Activated CD4-positive, alpha-beta T cell treated with anti-CD3 and anti-CD28 coated beads, Interleukin-2, amount 10 ng/mL, durations not matched to agents 24 days and 14 days (primary cell): ENCODE measurements at regions not wholly inside any gene's neighbourhood (a gene's known extent, or its start where the extent isn't known, plus 50 kb on each side); places are given as distances from the start of the nearest gene placed in this dataset.
"Not testable (repeated sequence)": the region's sequence is repeated elsewhere in the genome, so short reads cannot be mapped to it uniquely, and the experiment has no call there.

Source experiments
- DNase-seq: peaks from one replicate; pipeline ENCODE4 v3.0.0; 2022
- H3K27ac Mint-ChIP-seq: one replicate; pipeline ENCODE4 v1.8.0; 2022; ENCODE audit warnings: mild to moderate bottlenecking, mixed read lengths
- H3K27me3 Mint-ChIP-seq: one replicate; pipeline ENCODE4 v1.8.0; 2022; ENCODE audit warnings: mixed read lengths
- H3K36me3 Mint-ChIP-seq: one replicate; pipeline ENCODE4 v1.8.0; 2022; ENCODE audit warnings: low read depth, mild to moderate bottlenecking, mixed read lengths
- H3K4me1 Mint-ChIP-seq: one replicate; pipeline ENCODE4 v1.8.0; 2021; ENCODE audit warnings: mixed read lengths
- H3K4me3 Mint-ChIP-seq: one replicate; pipeline ENCODE4 v1.8.0; 2022; ENCODE audit warnings: mild to moderate bottlenecking, moderate library complexity, mixed read lengths
- H3K9me3 Mint-ChIP-seq: one replicate; pipeline ENCODE4 v1.8.0; 2021; ENCODE audit warnings: mixed read lengths
- intact Hi-C: fragments of 100-400 bp; cut with micrococcal nuclease; formaldehyde crosslinking; loops from one replicate; pipeline ENCODE4 v1.15.1; 2023

DNA sequence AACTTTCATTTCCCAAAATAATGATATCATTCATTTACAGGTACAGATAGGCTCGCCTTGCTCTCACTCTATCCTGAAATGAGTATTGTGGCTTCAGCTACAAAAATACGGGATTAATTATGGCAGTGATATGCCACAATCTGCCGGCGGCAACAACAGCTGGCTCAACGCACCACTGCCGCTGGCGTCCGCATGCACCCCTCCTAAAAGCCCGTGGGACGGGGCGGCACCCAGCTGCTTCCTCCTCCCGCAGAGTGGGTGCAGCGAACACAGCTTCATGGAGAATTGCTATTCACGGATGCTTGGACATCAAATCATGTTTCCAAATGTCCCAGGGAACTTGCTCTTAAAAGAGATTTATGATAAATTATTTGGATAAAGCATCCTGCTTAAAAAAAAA, 266.8 kb downstream of the TEX29 start:
- Mint-ChIP-seq H3K4me3 (no peak overlapping the region), H3K27me3 (no peaks in the 10 kb centered on the region), H3K4me1 (no peaks in the 10 kb centered on the region), H3K27ac (no peak overlapping the region), H3K36me3 (no peaks in the 10 kb centered on the region), H3K9me3 (peaks cover 11% of the 10 kb centered on the region)
- intact Hi-C loops, result no loop called here
- no peak for DNase-seq

DNA sequence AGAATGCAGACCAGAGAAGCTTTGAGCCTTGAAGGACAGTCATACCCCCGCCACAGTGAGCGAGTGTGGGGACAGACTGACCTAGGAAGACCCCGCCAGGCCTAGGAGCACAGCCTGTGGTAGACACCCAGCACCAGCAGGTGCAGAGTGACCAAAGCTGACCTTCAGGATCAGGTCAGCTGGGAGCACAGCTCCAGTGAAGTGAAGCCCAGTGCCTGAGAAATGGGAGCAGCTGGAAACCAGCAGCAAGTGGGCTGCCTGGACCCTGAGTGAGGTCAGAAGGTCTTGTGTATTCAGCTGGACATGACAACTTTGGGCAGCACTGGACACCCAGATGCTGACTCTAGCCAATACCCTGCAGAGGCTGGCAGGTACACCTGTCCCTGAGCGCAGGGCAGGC, 268.9 kb downstream of the TEX29 start:
- intact Hi-C loops, result no loop called here
- no peak overlapping the region for H3K4me3 Mint-ChIP-seq
- H3K4me1 Mint-ChIP-seq, result no peaks in the 10 kb centered on the region

GRCh38 chr13:111589992-111590391, 269.6 kb downstream of the TEX29 start:
- Mint-ChIP-seq H3K4me1 (no peaks in the 10 kb centered on the region), H3K9me3 (peaks cover 11% of the 10 kb centered on the region), H3K36me3 (no peaks in the 10 kb centered on the region), H3K4me3 (no peak overlapping the region), H3K27ac (no peak overlapping the region), H3K27me3 (no peaks in the 10 kb centered on the region)
- DNase-seq, result no peak
- intact Hi-C loops, result no loop called here

More for the DNA sequence above, 268.9 kb downstream of the TEX29 start:
- no peaks in the 10 kb centered on the region for H3K27me3 Mint-ChIP-seq
- no peak for DNase-seq
- no peaks in the 10 kb centered on the region for H3K36me3 Mint-ChIP-seq
- peaks cover 11% of the 10 kb centered on the region for H3K9me3 Mint-ChIP-seq
- H3K27ac Mint-ChIP-seq, result no peak overlapping the region

DNA sequence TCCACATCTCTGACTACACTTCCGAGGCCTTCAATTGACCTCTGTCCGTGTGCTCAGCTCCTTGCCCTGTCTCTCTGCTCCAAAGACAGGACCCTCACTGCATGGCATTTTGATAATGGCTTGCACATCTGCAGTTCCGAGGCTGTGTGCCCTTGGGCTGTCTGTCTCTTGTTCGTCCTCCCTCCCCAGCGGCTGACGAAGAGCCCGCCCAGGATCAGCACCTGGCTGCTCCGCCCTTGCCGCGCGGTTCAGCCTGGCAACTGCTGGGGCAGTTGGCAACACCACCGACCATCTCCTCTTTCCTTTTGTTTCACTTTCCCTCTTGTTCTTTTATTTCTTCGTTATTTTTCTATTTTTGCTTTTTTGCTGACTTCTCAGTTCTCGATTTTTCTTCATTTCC, 270.4 kb downstream of the TEX29 start:
- H3K4me1 Mint-ChIP-seq, result no peaks in the 10 kb centered on the region
- H3K36me3 Mint-ChIP-seq, result no peaks in the 10 kb centered on the region
- peaks cover 11% of the 10 kb centered on the region for H3K9me3 Mint-ChIP-seq
- H3K27me3 Mint-ChIP-seq, result no peaks in the 10 kb centered on the region
- H3K4me3 Mint-ChIP-seq, result no peak overlapping the region
- H3K27ac Mint-ChIP-seq, result no peak overlapping the region
- no peak for DNase-seq
- intact Hi-C loops, result no loop called here

- H3K27me3 Mint-ChIP-seq, H3K36me3 Mint-ChIP-seq, intact Hi-C loops, DNase-seq, H3K4me1 Mint-ChIP-seq, H3K27ac Mint-ChIP-seq, H3K4me3 Mint-ChIP-seq: not testable (repeated sequence)
- H3K9me3 Mint-ChIP-seq, result peaks cover 11% of the 10 kb centered on the region
Measured at GRCh38 chr13:111593490-111593889, 273.0 kb downstream of the TEX29 start.

DNA sequence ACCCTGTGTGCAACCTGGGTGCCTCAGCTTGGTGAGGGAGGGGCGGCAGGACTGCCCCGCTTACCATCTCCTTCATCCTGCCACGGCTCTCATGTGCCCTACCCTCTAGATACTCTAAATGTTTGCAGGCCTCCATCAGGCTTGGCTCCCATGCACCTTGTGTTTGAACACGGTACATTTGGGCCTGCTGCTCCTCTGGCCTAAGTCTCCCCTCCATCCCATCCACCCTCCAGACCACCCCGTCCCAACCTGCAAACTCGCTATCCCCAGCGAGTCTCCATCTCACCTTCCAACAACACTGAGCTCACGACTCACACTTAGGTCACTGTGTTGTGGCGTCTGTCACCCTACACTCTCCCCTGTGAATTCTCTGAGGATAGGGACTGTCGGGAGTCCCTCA, 274.2 kb downstream of the TEX29 start:
- H3K4me3 Mint-ChIP-seq, result no peak overlapping the region
- intact Hi-C loops, result no loop called here
- H3K36me3 Mint-ChIP-seq, result no peaks in the 10 kb centered on the region
- peaks cover 11% of the 10 kb centered on the region for H3K9me3 Mint-ChIP-seq
- no peak overlapping the region for H3K27ac Mint-ChIP-seq
- no peak for DNase-seq
- H3K4me1 Mint-ChIP-seq, result no peaks in the 10 kb centered on the region
- no peaks in the 10 kb centered on the region for H3K27me3 Mint-ChIP-seq

DNA sequence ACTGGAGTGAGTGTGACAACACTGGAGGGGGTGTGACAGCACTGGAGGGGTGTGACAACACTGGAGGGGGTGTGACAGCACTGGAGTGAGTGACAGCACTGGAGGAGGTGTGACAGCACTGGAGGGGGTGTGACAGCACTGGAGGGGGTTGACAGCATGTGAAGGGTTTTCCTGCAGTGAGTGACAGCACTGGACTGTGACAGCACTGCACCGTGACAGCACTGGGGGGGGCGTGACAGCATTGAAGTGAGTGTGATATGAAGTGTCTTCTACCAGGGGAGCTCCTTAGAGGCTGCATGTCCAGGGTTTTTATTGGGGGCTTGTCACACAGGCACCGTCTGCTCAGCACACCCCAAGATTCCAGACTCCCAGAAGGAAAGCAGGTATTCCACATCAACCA, 274.8 kb downstream of the TEX29 start:
- intact Hi-C loops, result no loop called here
- Mint-ChIP-seq H3K4me1 (no peaks in the 10 kb centered on the region), H3K36me3 (no peaks in the 10 kb centered on the region), H3K27me3 (no peaks in the 10 kb centered on the region), H3K27ac (no peak overlapping the region), H3K9me3 (peaks cover 4% of the 10 kb centered on the region), H3K4me3 (no peak overlapping the region)
- no peak for DNase-seq

DNA sequence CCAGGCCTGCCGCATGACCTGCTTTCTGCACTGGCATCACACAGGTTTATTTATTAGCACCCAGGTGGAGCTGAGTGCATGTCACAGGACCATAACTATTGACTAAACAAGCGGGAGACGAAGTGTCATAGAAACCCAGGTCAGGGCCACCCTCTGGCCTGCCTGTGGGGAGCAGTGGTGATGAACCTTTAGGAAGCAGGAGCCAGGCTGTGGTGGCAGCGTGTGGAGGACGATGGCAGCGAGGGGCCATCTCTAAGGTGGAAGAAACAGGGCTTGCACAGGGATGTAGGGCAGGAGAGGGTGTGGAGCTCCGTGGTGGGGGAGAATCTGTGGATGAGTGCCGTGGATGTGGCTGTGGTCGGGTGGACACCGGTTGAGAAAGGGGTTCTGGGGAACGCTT, 275.3 kb downstream of the TEX29 start:
- H3K4me1 Mint-ChIP-seq, result no peaks in the 10 kb centered on the region
- no peak for DNase-seq
- no peak overlapping the region for H3K4me3 Mint-ChIP-seq
- no peaks in the 10 kb centered on the region for H3K27me3 Mint-ChIP-seq
- H3K36me3 Mint-ChIP-seq, result no peaks in the 10 kb centered on the region
- H3K27ac Mint-ChIP-seq, result no peak overlapping the region
- intact Hi-C loops, result no loop called here
- peaks cover 3% of the 10 kb centered on the region for H3K9me3 Mint-ChIP-seq

DNA sequence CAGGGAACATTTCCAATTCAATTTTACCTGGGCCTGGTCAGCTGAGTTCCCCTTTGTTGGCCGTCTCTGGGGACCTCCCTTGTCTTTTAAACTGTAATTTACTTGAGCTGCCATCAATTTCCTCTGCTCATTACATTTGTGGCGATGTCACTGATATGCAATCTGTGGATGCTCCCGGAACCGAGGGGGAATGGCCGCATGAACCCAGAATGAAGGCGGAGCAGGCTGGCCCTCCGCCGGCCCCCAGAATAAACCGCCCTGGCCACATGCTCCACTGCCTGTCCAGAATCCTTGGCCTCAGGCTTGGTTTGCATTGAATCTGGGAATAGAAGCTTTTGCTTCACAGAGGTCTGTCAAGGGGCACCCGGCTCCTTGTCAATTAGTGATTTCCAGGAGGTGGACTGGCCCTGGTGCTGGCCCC, 276.8 kb downstream of the TEX29 start:
- Mint-ChIP-seq H3K27ac (no peak overlapping the region), H3K4me1 (no peaks in the 10 kb centered on the region), H3K4me3 (no peak overlapping the region), H3K9me3 (no peaks in the 10 kb centered on the region), H3K36me3 (no peaks in the 10 kb centered on the region), H3K27me3 (no peaks in the 10 kb centered on the region)
- DNase-seq, result no peak
- intact Hi-C loops, result no loop called here

- Mint-ChIP-seq H3K27ac (no peak overlapping the region), H3K9me3 (no peaks in the 10 kb centered on the region), H3K4me1 (no peaks in the 10 kb centered on the region), H3K4me3 (no peak overlapping the region), H3K27me3 (no peaks in the 10 kb centered on the region), H3K36me3 (no peaks in the 10 kb centered on the region)
- intact Hi-C loops, result no loop called here
- DNase-seq, result no peak
Measured at GRCh38 chr13:111597618-111598017, 277.2 kb downstream of the TEX29 start.

GRCh38 chr13:111598747-111599146, 278.3 kb downstream of the TEX29 start:
- Mint-ChIP-seq H3K4me3 (no peak overlapping the region), H3K4me1 (no peaks in the 10 kb centered on the region), H3K27me3 (no peaks in the 10 kb centered on the region), H3K9me3 (no peaks in the 10 kb centered on the region), H3K36me3 (no peaks in the 10 kb centered on the region), H3K27ac (no peak overlapping the region)
- intact Hi-C loops, result no loop called here
- no peak for DNase-seq

DNA sequence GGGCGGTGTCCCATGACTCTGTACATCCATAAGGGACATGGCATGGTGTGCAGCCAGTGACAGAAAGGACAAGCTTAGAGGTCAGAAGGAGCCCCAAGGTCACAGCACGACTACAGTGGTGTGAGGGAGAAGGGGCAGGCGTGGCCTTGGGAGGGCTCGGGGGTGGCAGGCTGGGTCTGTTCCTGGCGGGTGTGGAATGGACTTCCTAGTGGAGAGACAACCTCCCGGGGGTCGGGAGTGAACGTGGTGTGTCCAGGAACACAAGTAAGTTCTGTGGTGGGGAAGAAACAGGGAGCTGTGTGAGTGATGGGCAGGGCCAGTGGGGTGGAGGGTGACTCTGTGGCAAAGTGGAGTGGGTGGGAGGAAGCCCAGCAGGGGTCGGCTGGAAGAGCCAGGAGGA, 279.3 kb downstream of the TEX29 start:
- no peak overlapping the region for H3K27ac Mint-ChIP-seq
- H3K27me3 Mint-ChIP-seq, result no peaks in the 10 kb centered on the region
- no peak for DNase-seq
- H3K36me3 Mint-ChIP-seq, result no peaks in the 10 kb centered on the region
- no peaks in the 10 kb centered on the region for H3K9me3 Mint-ChIP-seq
- intact Hi-C loops, result no loop called here
- no peaks in the 10 kb centered on the region for H3K4me1 Mint-ChIP-seq
- no peak overlapping the region for H3K4me3 Mint-ChIP-seq

DNA sequence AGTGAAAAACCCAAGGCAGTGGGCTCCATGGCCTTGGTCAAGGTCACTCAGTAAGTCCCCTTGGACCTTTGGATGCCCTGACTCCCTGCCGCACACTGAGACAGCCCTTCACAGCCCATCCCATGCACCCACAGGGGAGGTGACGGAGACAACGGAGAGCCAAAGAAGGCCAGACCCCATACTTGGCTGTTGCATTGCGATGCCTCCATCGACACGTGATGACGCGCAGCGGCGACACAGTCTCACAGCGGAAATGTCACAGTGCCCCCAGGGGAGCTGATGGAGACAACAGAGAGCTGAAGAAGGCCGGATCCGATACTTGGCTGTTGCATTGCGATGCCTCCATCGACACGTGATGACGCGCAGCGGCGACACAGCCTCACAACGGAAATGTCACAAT, 282.4 kb downstream of the TEX29 start:
- Mint-ChIP-seq H3K4me3 (no peak overlapping the region), H3K9me3 (no peaks in the 10 kb centered on the region), H3K4me1 (no peaks in the 10 kb centered on the region), H3K27me3 (no peaks in the 10 kb centered on the region), H3K27ac (no peak overlapping the region), H3K36me3 (no peaks in the 10 kb centered on the region)
- intact Hi-C loops, result no loop called here
- DNase-seq, result no peak

GRCh38 chr13:111604097-111604496, 283.7 kb downstream of the TEX29 start:
- no peaks in the 10 kb centered on the region for H3K36me3 Mint-ChIP-seq
- DNase-seq, result no peak
- no peaks in the 10 kb centered on the region for H3K9me3 Mint-ChIP-seq
- H3K4me1 Mint-ChIP-seq, result no peaks in the 10 kb centered on the region
- no peak overlapping the region for H3K4me3 Mint-ChIP-seq
- no peak overlapping the region for H3K27ac Mint-ChIP-seq
- intact Hi-C loops, result no loop called here
- no peaks in the 10 kb centered on the region for H3K27me3 Mint-ChIP-seq

DNA sequence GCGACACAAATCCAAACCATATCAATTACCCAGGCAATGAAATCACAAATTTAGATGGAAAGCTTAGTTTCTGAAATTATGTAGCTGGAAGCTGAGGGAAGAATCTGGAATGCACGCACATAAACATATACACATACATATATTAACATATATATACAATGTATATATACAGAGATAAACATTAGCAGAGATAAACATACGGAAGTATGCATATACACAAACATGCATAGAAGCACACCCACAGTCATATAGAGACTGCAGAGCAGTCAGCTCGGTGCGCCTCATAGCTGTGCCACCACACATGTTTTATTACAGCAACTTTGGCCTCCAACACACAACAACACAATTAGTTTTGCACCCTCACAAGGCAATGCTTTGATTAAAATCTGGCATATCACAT, 288.1 kb downstream of the TEX29 start:
- Mint-ChIP-seq H3K27ac (no peak overlapping the region), H3K4me3 (no peak overlapping the region), H3K27me3 (no peaks in the 10 kb centered on the region), H3K36me3 (no peaks in the 10 kb centered on the region), H3K9me3 (no peaks in the 10 kb centered on the region), H3K4me1 (no peaks in the 10 kb centered on the region)
- intact Hi-C loops, result no loop called here
- DNase-seq, result no peak
